Trophoblast cell (in vitro differentiated cells and primary cell): ENCODE measurements at regions not wholly inside any gene's neighbourhood (a gene's known extent, or its start where the extent isn't known, plus 50 kb on each side); places are given as distances from the start of the nearest gene placed in this dataset.
"Not testable (repeated sequence)": the region's sequence is repeated elsewhere in the genome, so short reads cannot be mapped to it uniquely, and the experiment has no call there.

Source experiments
- DNase-seq, 2 donors: peaks; one replicate each; pipeline ENCODE4 v3.0.0-alpha.2; 2016
- H2AFZ ChIP-seq: 2 replicates; pipeline ENCODE4 v1.6.1; 2013; ENCODE audit warnings: low read length, moderate library complexity, mild to moderate bottlenecking; ENCODE audit not compliant: insufficient read depth, poor library complexity
- H2AK5ac ChIP-seq: 2 replicates; pipeline ENCODE4 v1.6.1; 2013; ENCODE audit warnings: mild to moderate bottlenecking, low read length
- H2BK120ac ChIP-seq: 2 replicates; pipeline ENCODE4 v1.6.1; 2013; ENCODE audit warnings: low read length, mild to moderate bottlenecking, moderate library complexity; ENCODE audit not compliant: insufficient read depth, poor library complexity
- H2BK12ac ChIP-seq: 2 replicates; pipeline ENCODE4 v1.6.1; 2013; ENCODE audit warnings: mild to moderate bottlenecking, low read length, moderate library complexity
- H2BK5ac ChIP-seq: 2 replicates; pipeline ENCODE4 v1.6.1; 2013; ENCODE audit warnings: low read length, low read depth, moderate library complexity, mild to moderate bottlenecking; ENCODE audit not compliant: poor library complexity
- H3K14ac ChIP-seq: 2 replicates; pipeline ENCODE4 v1.6.1; 2013; ENCODE audit warnings: mild to moderate bottlenecking, low read length
- H3K18ac ChIP-seq: 2 replicates; pipeline ENCODE4 v1.6.1; 2013; ENCODE audit warnings: mild to moderate bottlenecking, low read length
- H3K23ac ChIP-seq: 2 replicates; pipeline ENCODE4 v1.6.1; 2013; ENCODE audit warnings: low read length
- H3K27ac ChIP-seq: 2 replicates; pipeline ENCODE4 v1.5.1; 2013; ENCODE audit warnings: low read depth, mild to moderate bottlenecking, inconsistent platforms, low read length, moderate library complexity
- H3K27me3 ChIP-seq: 2 replicates; pipeline ENCODE4 v1.6.1; 2013; ENCODE audit warnings: inconsistent platforms, mild to moderate bottlenecking, low read length, moderate library complexity; ENCODE audit not compliant: insufficient read depth
- H3K36me3 ChIP-seq, 2 experiments: 1 replicate in 1 of 2; 2 replicates in 1 of 2; pipeline ENCODE4 v1.6.1; 2013; ENCODE audit warnings: low read length in 2 of 2, mild to moderate bottlenecking in 2 of 2, moderate library complexity in 1 of 2; ENCODE audit not compliant: insufficient read depth in 2 of 2, control insufficient read depth in 1 of 2
- H3K4ac ChIP-seq: 2 replicates; pipeline ENCODE4 v1.6.1; 2013; ENCODE audit warnings: low read depth, mild to moderate bottlenecking, low read length, moderate library complexity
- H3K4me1 ChIP-seq, 2 experiments: 1 replicate in 1 of 2; 2 replicates in 1 of 2; pipeline ENCODE4 v1.6.1; 2013; ENCODE audit warnings: low read length in 2 of 2, mild to moderate bottlenecking in 2 of 2, moderate library complexity in 1 of 2; ENCODE audit not compliant: insufficient read depth in 2 of 2, control insufficient read depth in 1 of 2
- H3K4me2 ChIP-seq: 2 replicates; pipeline ENCODE4 v1.6.1; 2013; ENCODE audit warnings: inconsistent platforms, mild to moderate bottlenecking, low read length, moderate library complexity
- H3K4me3 ChIP-seq: 2 replicates; pipeline ENCODE4 v1.5.1; 2013; ENCODE audit warnings: mild to moderate bottlenecking, low read depth, low read length, inconsistent platforms
- H3K79me1 ChIP-seq: one replicate; pipeline ENCODE4 v1.6.1; 2013; ENCODE audit warnings: low read length
- H3K79me2 ChIP-seq: 2 replicates; pipeline ENCODE4 v1.6.1; 2013; ENCODE audit warnings: low read length, mild to moderate bottlenecking; ENCODE audit not compliant: control insufficient read depth, insufficient read depth, poor library complexity
- H3K9ac ChIP-seq: 2 replicates; pipeline ENCODE4 v1.6.1; 2013; ENCODE audit warnings: mild to moderate bottlenecking, low read length
- H3K9me3 ChIP-seq: 2 replicates; pipeline ENCODE4 v1.6.1; 2013; ENCODE audit warnings: low read depth, mild to moderate bottlenecking, control low read depth, inconsistent platforms, low read length; ENCODE audit not compliant: insufficient read depth
- H4K12ac ChIP-seq: 2 replicates; pipeline ENCODE4 v1.6.1; 2013; ENCODE audit warnings: low read depth, mild to moderate bottlenecking, low read length, moderate library complexity
- H4K8ac ChIP-seq: 2 replicates; pipeline ENCODE4 v1.6.1; 2013; ENCODE audit warnings: low read depth, mild to moderate bottlenecking, low read length, moderate library complexity
- H4K91ac ChIP-seq: one replicate; pipeline ENCODE4 v1.6.1; 2013; ENCODE audit warnings: low read depth, mild to moderate bottlenecking, low read length, moderate library complexity
- WGBS: extraction: QIAGEN DNeasy Blood & Tissue Kit; methylation state at CpG from one replicate; pipeline ENCODE4 v1.1.7; 2013; ENCODE audit warnings: missing lambda C conversion rate; ENCODE audit not compliant: insufficient read length, insufficient coverage; ENCODE audit errors: extremely low coverage; 5-methylcytosine and 5-hydroxymethylcytosine counted together

- H4K12ac ChIP-seq, H2BK12ac ChIP-seq, H3K23ac ChIP-seq, H3K18ac ChIP-seq, H3K4ac ChIP-seq, H3K4me1 ChIP-seq, H3K36me3 ChIP-seq, H3K14ac ChIP-seq, H3K4me3 ChIP-seq, H3K9ac ChIP-seq, DNase-seq, H3K79me2 ChIP-seq, H3K79me1 ChIP-seq, H3K27ac ChIP-seq, H2BK5ac ChIP-seq, H4K91ac ChIP-seq, H2AK5ac ChIP-seq, H3K27me3 ChIP-seq, H2AFZ ChIP-seq, H4K8ac ChIP-seq, H2BK120ac ChIP-seq, H3K4me2 ChIP-seq: not testable (repeated sequence)
- WGBS, result no CpG with 5 or more reads among the region's 18 CpGs
- H3K9me3 ChIP-seq, result peaks cover 69% of the 10 kb centered on the region
Measured at GRCh38 chr9:61668201-61668600, 478.4 kb downstream of the SPATA31A7 start.

GRCh38 chr9:61668846-61669245, 479.0 kb downstream of the SPATA31A7 start:
- Histone ChIP-seq H4K12ac (no peak overlapping the region), H4K8ac (no peak overlapping the region), H3K9ac (no peak overlapping the region), H3K27me3 (no peaks in the 10 kb centered on the region), H3K14ac (no peak overlapping the region), H3K79me1 (no peaks in the 10 kb centered on the region), H3K27ac (no peak overlapping the region), H3K18ac (no peak overlapping the region), H2AK5ac (no peak overlapping the region), H3K9me3 (peaks cover 73% of the 10 kb centered on the region), H2BK120ac (no peak overlapping the region), H3K4ac (no peak overlapping the region), H2BK5ac (no peak overlapping the region), H2BK12ac (no peak overlapping the region), H2AFZ (no peak overlapping the region), H4K91ac (no peak overlapping the region), H3K79me2 (no peaks in the 10 kb centered on the region), H3K4me3 (no peak overlapping the region), H3K4me2 (no peak overlapping the region), H3K23ac (no peak overlapping the region), H3K4me1 (no peaks in the 10 kb centered on the region), H3K36me3 (no peaks in the 10 kb centered on the region)
- WGBS, result no CpG with 5 or more reads among the region's 14 CpGs
- DNase-seq, result no peak

DNA sequence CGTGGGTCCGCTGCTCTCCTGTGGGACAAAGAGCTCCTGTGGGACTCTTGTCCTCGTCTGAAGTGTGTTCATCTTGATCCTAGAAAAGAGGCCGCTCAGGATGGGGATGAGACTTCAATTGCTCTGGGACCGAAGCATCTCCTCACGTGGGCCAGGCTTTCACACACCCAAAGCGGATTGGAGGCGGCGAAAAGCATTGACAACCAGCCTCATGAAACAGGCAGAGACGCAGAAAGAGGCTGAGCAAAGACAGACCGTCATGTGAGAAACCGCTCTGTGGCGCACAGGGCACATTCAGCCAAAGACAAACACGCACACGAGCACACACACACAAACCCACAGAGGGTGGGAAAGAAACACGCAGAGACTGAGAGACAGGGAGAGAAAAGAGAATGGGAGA, 479.5 kb downstream of the SPATA31A7 start:
- Histone ChIP-seq H4K12ac (no peak overlapping the region), H3K4me3 (no peak overlapping the region), H3K9me3 (peaks cover 77% of the 10 kb centered on the region), H2BK12ac (no peak overlapping the region), H3K79me1 (no peaks in the 10 kb centered on the region), H3K18ac (no peak overlapping the region), H3K4me2 (no peak overlapping the region), H3K27ac (no peak overlapping the region), H4K91ac (no peak overlapping the region), H3K23ac (no peak overlapping the region), H3K79me2 (no peaks in the 10 kb centered on the region), H3K4ac (no peak overlapping the region), H3K14ac (no peak overlapping the region), H3K9ac (no peak overlapping the region), H2BK120ac (no peak overlapping the region), H2AFZ (no peak overlapping the region), H2BK5ac (no peak overlapping the region), H3K36me3 (no peaks in the 10 kb centered on the region), H4K8ac (no peak overlapping the region), H3K27me3 (no peaks in the 10 kb centered on the region), H3K4me1 (no peaks in the 10 kb centered on the region), H2AK5ac (no peak overlapping the region)
- DNase-seq, result no peak
- no CpG with 5 or more reads among the region's 16 CpGs for WGBS

GRCh38 chr9:61669831-61670505, 480.1 kb downstream of the SPATA31A7 start:
- not testable (repeated sequence) for H3K79me1 ChIP-seq, H3K4me1 ChIP-seq, H3K23ac ChIP-seq, H3K36me3 ChIP-seq, H3K4me2 ChIP-seq, H2AFZ ChIP-seq, H2BK120ac ChIP-seq, H3K27me3 ChIP-seq, DNase-seq, H3K18ac ChIP-seq, H3K14ac ChIP-seq, H3K9ac ChIP-seq, H4K12ac ChIP-seq, H3K4me3 ChIP-seq, H4K8ac ChIP-seq, H4K91ac ChIP-seq, H2BK12ac ChIP-seq, H3K79me2 ChIP-seq, H2AK5ac ChIP-seq, H3K27ac ChIP-seq, H2BK5ac ChIP-seq, H3K4ac ChIP-seq
- no CpG with 5 or more reads among the region's 45 CpGs for WGBS
- peaks cover 82% of the 10 kb centered on the region for H3K9me3 ChIP-seq
